AG09309 (cell line): ENCODE measurements at regions not wholly inside any gene's neighbourhood (a gene's known extent, or its start where the extent isn't known, plus 50 kb on each side); places are given as distances from the start of the nearest gene placed in this dataset.

Experiments
- DNase-seq: peaks from one replicate; pipeline ENCODE4 v3.0.0-alpha.2; 2010; ENCODE audit warnings: low read depth
- H3K4me3 ChIP-seq: 2 replicates; pipeline ENCODE4 v1.5.1; 2011; ENCODE audit warnings: mild to moderate bottlenecking, low read depth, low read length, moderate library complexity; ENCODE audit not compliant: control insufficient read depth
- TF ChIP-seq, protein P1 (sequence below): IDR thresholded peaks from 2 replicates; pipeline ENCODE4 v1.5.1; 2011; ENCODE audit warnings: mild to moderate bottlenecking, low read depth, low read length, inconsistent platforms; ENCODE audit not compliant: insufficient read depth, control insufficient read depth; ENCODE audit errors: missing control alignments

GRCh38 chr6:56399672-56400263, 152.4 kb upstream of the COL21A1 start:
- DNase-seq: no peak
- no peak overlapping the region for H3K4me3 ChIP-seq

GRCh38 chr6:56399250-56399671, 151.9 kb upstream of the COL21A1 start:
- DNase-seq: no peak
- H3K4me3 ChIP-seq: no peak overlapping the region
- TF ChIP-seq, protein P1, sequence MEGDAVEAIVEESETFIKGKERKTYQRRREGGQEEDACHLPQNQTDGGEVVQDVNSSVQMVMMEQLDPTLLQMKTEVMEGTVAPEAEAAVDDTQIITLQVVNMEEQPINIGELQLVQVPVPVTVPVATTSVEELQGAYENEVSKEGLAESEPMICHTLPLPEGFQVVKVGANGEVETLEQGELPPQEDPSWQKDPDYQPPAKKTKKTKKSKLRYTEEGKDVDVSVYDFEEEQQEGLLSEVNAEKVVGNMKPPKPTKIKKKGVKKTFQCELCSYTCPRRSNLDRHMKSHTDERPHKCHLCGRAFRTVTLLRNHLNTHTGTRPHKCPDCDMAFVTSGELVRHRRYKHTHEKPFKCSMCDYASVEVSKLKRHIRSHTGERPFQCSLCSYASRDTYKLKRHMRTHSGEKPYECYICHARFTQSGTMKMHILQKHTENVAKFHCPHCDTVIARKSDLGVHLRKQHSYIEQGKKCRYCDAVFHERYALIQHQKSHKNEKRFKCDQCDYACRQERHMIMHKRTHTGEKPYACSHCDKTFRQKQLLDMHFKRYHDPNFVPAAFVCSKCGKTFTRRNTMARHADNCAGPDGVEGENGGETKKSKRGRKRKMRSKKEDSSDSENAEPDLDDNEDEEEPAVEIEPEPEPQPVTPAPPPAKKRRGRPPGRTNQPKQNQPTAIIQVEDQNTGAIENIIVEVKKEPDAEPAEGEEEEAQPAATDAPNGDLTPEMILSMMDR: no peak

More at GRCh38 chr6:56399672-56400263, 152.4 kb upstream of the COL21A1 start:
- TF ChIP-seq, protein P1: no peak

DNA sequence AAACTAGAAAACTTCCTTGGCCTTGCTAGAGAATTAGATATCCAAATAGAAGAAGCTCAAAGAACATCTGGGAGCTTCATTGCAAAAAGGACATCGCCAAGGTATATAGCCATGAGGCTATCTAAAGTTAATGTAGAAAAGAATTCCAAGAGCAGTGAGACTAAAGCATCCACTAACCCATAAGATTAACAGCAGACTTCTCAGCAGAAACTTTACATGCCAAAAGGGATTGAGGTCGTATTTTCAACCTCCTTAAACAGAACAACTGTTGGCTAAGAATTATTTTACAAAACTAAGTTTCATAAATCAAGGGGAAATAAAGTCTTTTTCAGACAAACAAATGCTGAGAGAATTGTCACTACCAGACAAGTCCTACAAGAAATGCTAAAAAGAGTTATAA, 149.1 kb upstream of the COL21A1 start:
- no peak overlapping the region for H3K4me3 ChIP-seq
- DNase-seq: no peak
- TF ChIP-seq, protein P1: no peak

DNA sequence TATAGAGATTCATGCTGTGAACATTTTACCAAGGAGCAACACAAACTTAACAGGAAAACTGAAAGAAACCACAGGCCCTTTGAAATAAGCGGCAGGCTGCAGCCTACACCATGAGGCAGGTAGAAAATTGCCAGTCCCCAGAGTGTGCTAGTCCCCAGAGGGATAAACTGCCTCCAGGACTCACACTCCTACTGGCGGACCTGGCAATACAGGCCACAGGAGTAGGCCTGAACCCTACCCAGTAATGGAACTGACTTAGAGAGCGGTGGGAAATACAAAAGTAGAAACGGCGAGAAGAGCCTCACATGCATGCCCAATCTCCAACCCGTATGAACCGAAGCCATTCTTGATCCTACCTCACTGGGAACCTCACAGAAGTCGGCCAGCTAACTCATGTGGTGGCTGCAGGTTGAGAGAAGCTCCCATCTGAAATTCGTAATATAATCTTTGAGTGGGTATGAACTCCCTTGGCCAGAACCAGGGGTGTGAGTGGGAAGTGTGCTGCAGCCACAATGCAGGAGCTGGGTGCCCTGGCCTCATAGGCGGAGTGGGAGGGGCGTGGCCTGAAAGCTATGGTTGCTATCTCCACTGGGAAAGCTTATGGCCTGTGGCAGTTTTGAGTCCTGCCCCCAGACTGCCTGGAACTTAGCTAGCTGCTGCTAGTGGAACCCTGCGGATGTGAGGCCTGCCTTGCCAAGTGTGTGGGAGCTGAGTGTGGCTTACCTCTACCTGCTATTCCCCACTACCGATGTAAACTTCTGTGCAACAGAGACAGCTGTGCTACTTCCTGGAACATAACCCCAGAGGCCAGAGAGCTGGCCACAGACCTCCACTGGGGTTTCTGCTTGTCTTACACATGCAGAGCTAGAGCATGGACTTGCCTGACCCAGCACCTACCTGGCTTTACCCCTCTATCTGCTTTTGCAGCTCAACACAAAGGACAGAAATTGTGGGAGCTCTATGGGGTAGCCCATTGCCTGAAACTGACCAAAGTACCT, 146.5 kb upstream of the COL21A1 start:
- no peak for DNase-seq
- TF ChIP-seq, protein P1: no peak
- H3K4me3 ChIP-seq: no peak overlapping the region

GRCh38 chr6:56388415-56388755, 141.0 kb upstream of the COL21A1 start:
- no peak for DNase-seq
- H3K4me3 ChIP-seq: no peak overlapping the region
- TF ChIP-seq, protein P1: no peak

DNA sequence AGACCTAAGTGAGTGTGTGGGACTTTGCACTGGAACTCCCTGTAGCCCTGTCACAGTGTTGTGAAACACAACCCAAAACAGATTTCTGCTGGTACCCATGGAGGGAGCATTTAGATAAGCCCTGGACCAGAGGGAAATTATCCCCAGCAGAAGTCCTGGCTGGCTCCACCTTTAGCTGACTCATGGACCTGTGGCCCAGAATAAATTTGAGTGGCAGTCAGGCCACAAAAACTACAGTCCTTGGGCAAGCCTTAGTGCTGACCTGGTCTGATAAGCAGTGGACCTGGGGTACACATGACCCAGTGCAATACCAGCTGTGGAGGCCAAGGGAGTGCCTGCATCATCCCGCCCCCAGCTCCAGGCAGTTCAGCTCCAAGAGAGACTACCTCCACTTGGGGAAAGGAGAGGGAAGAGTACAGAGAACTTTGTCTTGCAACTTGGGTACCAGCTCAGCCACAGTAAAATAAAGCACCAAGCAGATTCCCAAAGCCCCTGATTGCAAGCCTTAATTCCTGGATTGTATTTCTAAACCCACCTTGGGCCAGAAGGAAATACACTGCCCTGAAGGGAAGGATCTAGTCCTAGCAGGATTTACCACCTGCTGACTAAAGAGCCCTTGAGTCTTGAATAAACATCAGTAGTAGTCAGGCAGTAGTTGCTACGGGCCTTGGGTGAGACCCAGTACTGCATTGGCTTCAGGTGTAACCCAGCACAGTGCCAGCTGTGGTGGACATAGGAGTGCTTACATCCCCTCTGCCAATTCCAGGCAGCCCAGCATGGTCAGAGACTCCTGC, 140.4 kb upstream of the COL21A1 start:
- DNase-seq: no peak
- H3K4me3 ChIP-seq: no peak overlapping the region
- TF ChIP-seq, protein P1: no peak
